Esophagus squamous epithelium (tissue), 4 donors: ENCODE measurements at regions not wholly inside any gene's neighbourhood (a gene's known extent, or its start where the extent isn't known, plus 50 kb on each side); places are given as distances from the start of the nearest gene placed in this dataset.

Experiments used
- CTCF ChIP-seq, 6 experiments: fragments of 450-650 bp in 4 of 6; fragments of 200-600 bp in 2 of 6; sonication (generic) in 2 of 6; IDR thresholded peaks; one replicate each; pipeline ENCODE4 v1.5.1; 2016 to 2019; ENCODE audit warnings: antibody characterized with exemption in 6 of 6, mild to moderate bottlenecking in 4 of 6, moderate library complexity in 4 of 6
- POLR2A ChIP-seq, 4 donors: fragments of 450-650 bp; IDR thresholded peaks; one replicate each; pipeline ENCODE4 v1.6.1; 2017; ENCODE audit warnings: antibody characterized with exemption in 4 of 4, mild to moderate bottlenecking in 4 of 4, moderate library complexity in 3 of 4

- TF ChIP-seq CTCF (IDR thresholded peaks at IDR 0.05) (no peak), POLR2A (IDR thresholded peaks at IDR 0.05) (no peak)
These were observed 71.3 kb upstream of the MED14 start for GRCh38 chrX:40806513-40807220.
